ENCODE measurements at regions not wholly inside any gene's neighbourhood (a gene's known extent, or its start where the extent isn't known, plus 50 kb on each side); places are given as distances from the start of the nearest gene placed in this dataset.

DNA sequence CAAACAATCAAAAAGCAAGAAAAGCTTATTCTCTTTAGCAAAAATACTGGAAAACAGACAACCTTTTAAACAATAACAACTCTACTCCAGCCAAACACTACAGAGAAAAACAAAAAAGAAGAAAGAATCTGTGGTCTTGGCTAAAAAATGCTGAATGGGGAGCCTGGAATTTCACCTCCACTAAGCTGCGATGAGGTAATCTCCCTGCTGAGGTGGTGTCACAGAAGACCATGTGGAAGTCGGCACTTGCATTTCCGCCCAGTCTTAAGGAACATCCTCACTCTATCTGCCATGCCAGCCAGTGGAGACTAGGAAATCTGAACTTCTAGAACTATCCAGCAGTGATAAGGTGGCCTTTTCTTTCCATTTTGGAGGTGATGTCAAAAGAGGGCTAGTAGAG is 1026.8 kb upstream of the EPHA7 start:
- TF ChIP-seq, protein P1, sequence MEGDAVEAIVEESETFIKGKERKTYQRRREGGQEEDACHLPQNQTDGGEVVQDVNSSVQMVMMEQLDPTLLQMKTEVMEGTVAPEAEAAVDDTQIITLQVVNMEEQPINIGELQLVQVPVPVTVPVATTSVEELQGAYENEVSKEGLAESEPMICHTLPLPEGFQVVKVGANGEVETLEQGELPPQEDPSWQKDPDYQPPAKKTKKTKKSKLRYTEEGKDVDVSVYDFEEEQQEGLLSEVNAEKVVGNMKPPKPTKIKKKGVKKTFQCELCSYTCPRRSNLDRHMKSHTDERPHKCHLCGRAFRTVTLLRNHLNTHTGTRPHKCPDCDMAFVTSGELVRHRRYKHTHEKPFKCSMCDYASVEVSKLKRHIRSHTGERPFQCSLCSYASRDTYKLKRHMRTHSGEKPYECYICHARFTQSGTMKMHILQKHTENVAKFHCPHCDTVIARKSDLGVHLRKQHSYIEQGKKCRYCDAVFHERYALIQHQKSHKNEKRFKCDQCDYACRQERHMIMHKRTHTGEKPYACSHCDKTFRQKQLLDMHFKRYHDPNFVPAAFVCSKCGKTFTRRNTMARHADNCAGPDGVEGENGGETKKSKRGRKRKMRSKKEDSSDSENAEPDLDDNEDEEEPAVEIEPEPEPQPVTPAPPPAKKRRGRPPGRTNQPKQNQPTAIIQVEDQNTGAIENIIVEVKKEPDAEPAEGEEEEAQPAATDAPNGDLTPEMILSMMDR (IDR thresholded peaks at IDR 0.05 in 2 of 3, conservative IDR thresholded peaks at IDR 0.05 in 1 of 3; ENCODE audit: borderline replicate concordance in 1 of 3, insufficient read depth in 1 of 3, low read depth in 2 of 3, low read length in 2 of 3), result no peak
- TF ChIP-seq POLR2A (IDR thresholded peaks at IDR 0.05; ENCODE audit: borderline replicate concordance, extremely low read depth, insufficient read depth, insufficient read length) (no peak), JUND (IDR thresholded peaks at IDR 0.05) (no peak)

Measured in HCT116 (cell line).